OCI-LY3 (cell line): ENCODE measurements at regions not wholly inside any gene's neighbourhood (a gene's known extent, or its start where the extent isn't known, plus 50 kb on each side); places are given as distances from the start of the nearest gene placed in this dataset.

ENCODE experiments used
- EZH2phosphoT487 ChIP-seq: fragments of 200-600 bp; shearing (Covaris generic); IDR thresholded peaks from 2 replicates; pipeline ENCODE4 v1.6.1; 2018; ENCODE audit warnings: antibody characterized with exemption, mixed run types, low read depth
- TF ChIP-seq, protein P1 (sequence below): fragments of 200-600, 300-600 bp; sonication (generic); IDR thresholded peaks from 2 replicates; pipeline ENCODE4 v1.5.1; 2014; ENCODE audit warnings: antibody characterized with exemption, low read length, low read depth

DNA sequence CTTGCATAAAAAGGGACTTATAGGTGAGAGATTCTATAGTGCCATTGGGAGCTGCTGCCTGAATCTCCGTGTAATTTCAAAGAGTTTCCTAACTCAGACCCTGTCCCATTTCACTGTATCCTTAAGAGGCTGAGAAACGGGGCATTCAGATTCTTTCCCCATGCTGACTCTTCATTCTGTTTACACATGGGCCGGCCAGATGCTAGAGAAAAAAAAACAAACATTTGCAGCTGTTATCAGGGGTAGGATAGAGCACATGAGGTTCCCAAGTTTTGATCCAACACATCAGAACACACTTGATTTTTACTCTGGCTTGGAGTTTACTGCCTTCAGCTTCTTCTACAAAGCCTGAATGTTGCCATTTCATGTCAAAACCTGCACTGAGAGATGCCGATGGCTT lies 215.9 kb upstream of the TPRG1 start:
- TF ChIP-seq, protein P1, sequence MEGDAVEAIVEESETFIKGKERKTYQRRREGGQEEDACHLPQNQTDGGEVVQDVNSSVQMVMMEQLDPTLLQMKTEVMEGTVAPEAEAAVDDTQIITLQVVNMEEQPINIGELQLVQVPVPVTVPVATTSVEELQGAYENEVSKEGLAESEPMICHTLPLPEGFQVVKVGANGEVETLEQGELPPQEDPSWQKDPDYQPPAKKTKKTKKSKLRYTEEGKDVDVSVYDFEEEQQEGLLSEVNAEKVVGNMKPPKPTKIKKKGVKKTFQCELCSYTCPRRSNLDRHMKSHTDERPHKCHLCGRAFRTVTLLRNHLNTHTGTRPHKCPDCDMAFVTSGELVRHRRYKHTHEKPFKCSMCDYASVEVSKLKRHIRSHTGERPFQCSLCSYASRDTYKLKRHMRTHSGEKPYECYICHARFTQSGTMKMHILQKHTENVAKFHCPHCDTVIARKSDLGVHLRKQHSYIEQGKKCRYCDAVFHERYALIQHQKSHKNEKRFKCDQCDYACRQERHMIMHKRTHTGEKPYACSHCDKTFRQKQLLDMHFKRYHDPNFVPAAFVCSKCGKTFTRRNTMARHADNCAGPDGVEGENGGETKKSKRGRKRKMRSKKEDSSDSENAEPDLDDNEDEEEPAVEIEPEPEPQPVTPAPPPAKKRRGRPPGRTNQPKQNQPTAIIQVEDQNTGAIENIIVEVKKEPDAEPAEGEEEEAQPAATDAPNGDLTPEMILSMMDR: no peak
- no peak for TF ChIP-seq EZH2phosphoT487
